ENCODE measurements at regions not wholly inside any gene's neighbourhood (a gene's known extent, or its start where the extent isn't known, plus 50 kb on each side); places are given as distances from the start of the nearest gene placed in this dataset.
"Not testable (repeated sequence)": the region's sequence is repeated elsewhere in the genome, so short reads cannot be mapped to it uniquely, and the experiment has no call there.

- not testable (repeated sequence) for DNase-seq; H3K36me3 ChIP-seq (ENCODE audit: control insufficient read depth, insufficient read depth, low read length); H3K27ac ChIP-seq (ENCODE audit: low read length); H3K4me3 ChIP-seq (ENCODE audit: low read length); H3K9me3 ChIP-seq (replicated peaks; ENCODE audit: control insufficient read depth, low read depth, low read length)
- H3K27me3 ChIP-seq (ENCODE audit: control insufficient read depth, insufficient read depth, low read length) = peaks cover 19% of the 10 kb centered on the region
- H3K4me1 ChIP-seq (ENCODE audit: control insufficient read depth, insufficient read depth, low read length) = peaks cover 10% of the 10 kb centered on the region
Measured at GRCh38 chr1:4135853-4136252, 235.8 kb upstream of the C1orf174 start.

GRCh38 chr1:4137621-4138415, 237.7 kb upstream of the C1orf174 start:
- H3K4me3 ChIP-seq (ENCODE audit: low read length) = no peak overlapping the region
- H3K27me3 ChIP-seq (ENCODE audit: control insufficient read depth, insufficient read depth, low read length) = peaks cover 11% of the 10 kb centered on the region
- WGBS (ENCODE audit: insufficient coverage) = 20% methylated on average over 6 of the region's 14 CpGs
- H3K4me1 ChIP-seq (ENCODE audit: control insufficient read depth, insufficient read depth, low read length) = peaks cover 10% of the 10 kb centered on the region
- H3K9me3 ChIP-seq (replicated peaks; ENCODE audit: control insufficient read depth, low read depth, low read length) = no peaks in the 10 kb centered on the region
- peak; percentile 75 for DNase-seq
- H3K36me3 ChIP-seq (ENCODE audit: control insufficient read depth, insufficient read depth, low read length) = no peaks in the 10 kb centered on the region
- H3K27ac ChIP-seq (ENCODE audit: low read length) = no peak overlapping the region

DNA sequence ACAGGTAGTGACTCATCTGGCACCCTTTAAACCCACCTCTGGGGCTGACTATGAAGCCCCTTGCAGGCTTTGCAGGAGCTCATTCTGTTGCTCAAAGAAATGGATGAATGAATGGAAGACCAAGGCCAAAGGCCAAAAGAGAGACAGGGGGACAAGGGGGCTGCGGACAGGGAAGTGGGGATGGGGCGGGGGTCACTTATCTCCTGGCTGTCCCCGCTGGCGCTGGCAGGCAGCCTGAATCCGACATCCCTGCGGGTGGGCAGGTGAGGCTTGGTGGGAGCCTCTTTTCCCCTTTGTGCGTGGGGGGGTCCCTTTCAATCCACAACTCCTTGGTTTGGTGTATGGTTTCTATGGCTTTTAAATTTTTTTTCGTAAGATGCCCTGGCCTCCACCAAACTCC, 239.6 kb upstream of the C1orf174 start:
- no peak overlapping the region for H3K4me3 ChIP-seq (ENCODE audit: low read length)
- WGBS (ENCODE audit: insufficient coverage) = no CpG with 5 or more reads among the region's 8 CpGs
- no peak overlapping the region for H3K27ac ChIP-seq (ENCODE audit: low read length)
- H3K9me3 ChIP-seq (replicated peaks; ENCODE audit: control insufficient read depth, low read depth, low read length) = no peaks in the 10 kb centered on the region
- no peak for DNase-seq
- H3K36me3 ChIP-seq (ENCODE audit: control insufficient read depth, insufficient read depth, low read length) = no peaks in the 10 kb centered on the region
- H3K4me1 ChIP-seq (ENCODE audit: control insufficient read depth, insufficient read depth, low read length) = peaks cover 10% of the 10 kb centered on the region
- peaks cover 4% of the 10 kb centered on the region for H3K27me3 ChIP-seq (ENCODE audit: control insufficient read depth, insufficient read depth, low read length)

- peaks cover 10% of the 10 kb centered on the region for H3K4me1 ChIP-seq (ENCODE audit: control insufficient read depth, insufficient read depth, low read length)
- no peaks in the 10 kb centered on the region for H3K9me3 ChIP-seq (replicated peaks; ENCODE audit: control insufficient read depth, low read depth, low read length)
- DNase-seq = no peak
- no peak overlapping the region for H3K4me3 ChIP-seq (ENCODE audit: low read length)
- H3K36me3 ChIP-seq (ENCODE audit: control insufficient read depth, insufficient read depth, low read length) = no peaks in the 10 kb centered on the region
- no peak overlapping the region for H3K27ac ChIP-seq (ENCODE audit: low read length)
- 91% methylated on average over 13 of the region's 13 CpGs for WGBS (ENCODE audit: insufficient coverage)
- peaks cover 2% of the 10 kb centered on the region for H3K27me3 ChIP-seq (ENCODE audit: control insufficient read depth, insufficient read depth, low read length)
Measured at GRCh38 chr1:4140241-4140640, 240.2 kb upstream of the C1orf174 start.

- H3K27me3 ChIP-seq (ENCODE audit: control insufficient read depth, insufficient read depth, low read length) = peaks cover 2% of the 10 kb centered on the region
- H3K27ac ChIP-seq (ENCODE audit: low read length) = no peak overlapping the region
- no peak overlapping the region for H3K4me3 ChIP-seq (ENCODE audit: low read length)
- H3K4me1 ChIP-seq (ENCODE audit: control insufficient read depth, insufficient read depth, low read length) = peaks cover 10% of the 10 kb centered on the region
- 79% methylated on average over 3 of the region's 9 CpGs for WGBS (ENCODE audit: insufficient coverage)
- no peaks in the 10 kb centered on the region for H3K9me3 ChIP-seq (replicated peaks; ENCODE audit: control insufficient read depth, low read depth, low read length)
- DNase-seq = no peak
- no peaks in the 10 kb centered on the region for H3K36me3 ChIP-seq (ENCODE audit: control insufficient read depth, insufficient read depth, low read length)
Measured at GRCh38 chr1:4140821-4141220, 240.7 kb upstream of the C1orf174 start.

GRCh38 chr1:4144349-4144971, 244.4 kb upstream of the C1orf174 start:
- no peaks in the 10 kb centered on the region for H3K4me1 ChIP-seq (ENCODE audit: control insufficient read depth, insufficient read depth, low read length)
- H3K27ac ChIP-seq (ENCODE audit: low read length) = no peak overlapping the region
- 92% methylated on average over 4 of the region's 6 CpGs for WGBS (ENCODE audit: insufficient coverage)
- no peak overlapping the region for H3K4me3 ChIP-seq (ENCODE audit: low read length)
- H3K27me3 ChIP-seq (ENCODE audit: control insufficient read depth, insufficient read depth, low read length) = no peaks in the 10 kb centered on the region
- no peaks in the 10 kb centered on the region for H3K9me3 ChIP-seq (replicated peaks; ENCODE audit: control insufficient read depth, low read depth, low read length)
- no peaks in the 10 kb centered on the region for H3K36me3 ChIP-seq (ENCODE audit: control insufficient read depth, insufficient read depth, low read length)
- no peak for DNase-seq

DNA sequence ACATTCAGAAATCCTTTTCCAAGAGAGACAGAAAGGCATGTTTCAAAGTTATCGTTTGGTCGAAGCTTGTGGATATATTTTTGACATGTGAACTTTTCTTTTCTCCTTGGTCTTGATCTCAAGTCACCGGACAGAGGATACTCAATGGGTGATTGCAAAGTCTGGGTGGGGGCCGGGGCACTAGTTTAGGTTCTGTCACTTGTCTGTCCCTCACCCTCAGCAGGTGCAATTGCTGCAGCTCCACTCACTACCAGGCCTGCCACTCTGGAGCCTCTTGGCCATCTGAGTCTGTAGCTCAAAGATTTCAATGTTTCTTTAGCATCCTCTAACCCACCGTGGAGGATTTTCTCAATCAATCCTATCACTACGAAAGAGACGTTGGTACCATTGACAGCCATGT, 246.0 kb upstream of the C1orf174 start:
- no peak overlapping the region for H3K4me3 ChIP-seq (ENCODE audit: low read length)
- H3K27ac ChIP-seq (ENCODE audit: low read length) = no peak overlapping the region
- H3K4me1 ChIP-seq (ENCODE audit: control insufficient read depth, insufficient read depth, low read length) = no peaks in the 10 kb centered on the region
- H3K36me3 ChIP-seq (ENCODE audit: control insufficient read depth, insufficient read depth, low read length) = no peaks in the 10 kb centered on the region
- DNase-seq = no peak
- 86% methylated on average over 1 of the region's 7 CpGs for WGBS (ENCODE audit: insufficient coverage)
- no peaks in the 10 kb centered on the region for H3K9me3 ChIP-seq (replicated peaks; ENCODE audit: control insufficient read depth, low read depth, low read length)
- H3K27me3 ChIP-seq (ENCODE audit: control insufficient read depth, insufficient read depth, low read length) = peaks cover 6% of the 10 kb centered on the region

DNA sequence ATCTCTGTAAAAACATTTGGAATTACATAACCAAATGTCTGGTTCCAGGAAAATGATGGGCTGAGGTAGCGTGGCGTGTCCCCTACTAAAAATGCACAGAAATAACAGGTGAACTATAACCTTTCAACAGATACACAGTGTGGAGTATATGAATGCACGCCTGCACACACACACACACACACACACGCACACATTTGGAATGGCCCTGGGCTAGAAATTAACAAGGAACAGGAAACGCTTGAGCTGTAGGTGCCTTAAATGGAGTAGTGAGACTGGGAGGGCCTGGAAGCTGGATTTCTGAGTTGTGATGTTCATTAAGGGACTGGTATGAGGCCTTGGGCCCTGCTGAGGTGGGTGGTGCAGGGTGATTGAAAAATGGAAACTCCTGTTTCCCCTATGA, 246.5 kb upstream of the C1orf174 start:
- peaks cover 6% of the 10 kb centered on the region for H3K27me3 ChIP-seq (ENCODE audit: control insufficient read depth, insufficient read depth, low read length)
- 60% methylated on average over 1 of the region's 5 CpGs for WGBS (ENCODE audit: insufficient coverage)
- no peaks in the 10 kb centered on the region for H3K4me1 ChIP-seq (ENCODE audit: control insufficient read depth, insufficient read depth, low read length)

DNA sequence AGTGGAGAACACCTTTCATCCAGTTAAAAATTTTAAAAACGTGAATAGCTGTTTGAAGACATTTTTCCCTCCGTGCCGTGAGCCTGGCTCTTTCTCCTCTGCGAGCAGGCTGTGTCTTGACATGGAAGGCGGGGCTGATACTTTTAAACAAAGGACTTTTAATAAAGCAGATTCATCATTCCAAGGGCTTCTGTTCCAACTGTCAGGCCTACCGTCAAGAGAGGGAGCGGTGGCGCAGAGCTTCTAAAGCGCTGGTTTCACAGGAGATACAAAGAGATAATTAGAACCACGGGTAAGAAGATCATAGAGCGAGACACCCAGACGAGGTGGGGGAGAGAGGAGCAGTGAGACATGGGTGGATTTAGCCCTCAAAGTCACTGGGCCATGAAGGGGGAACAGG, 247.4 kb upstream of the C1orf174 start:
- DNase-seq = no peak
- no peaks in the 10 kb centered on the region for H3K36me3 ChIP-seq (ENCODE audit: control insufficient read depth, insufficient read depth, low read length)

More for the DNA sequence above, 246.5 kb upstream of the C1orf174 start:
- no peak for DNase-seq
- Histone ChIP-seq H3K4me3 (ENCODE audit: low read length) (no peak overlapping the region), H3K36me3 (ENCODE audit: control insufficient read depth, insufficient read depth, low read length) (no peaks in the 10 kb centered on the region), H3K9me3 (replicated peaks; ENCODE audit: control insufficient read depth, low read depth, low read length) (no peaks in the 10 kb centered on the region), H3K27ac (ENCODE audit: low read length) (no peak overlapping the region)

DNA sequence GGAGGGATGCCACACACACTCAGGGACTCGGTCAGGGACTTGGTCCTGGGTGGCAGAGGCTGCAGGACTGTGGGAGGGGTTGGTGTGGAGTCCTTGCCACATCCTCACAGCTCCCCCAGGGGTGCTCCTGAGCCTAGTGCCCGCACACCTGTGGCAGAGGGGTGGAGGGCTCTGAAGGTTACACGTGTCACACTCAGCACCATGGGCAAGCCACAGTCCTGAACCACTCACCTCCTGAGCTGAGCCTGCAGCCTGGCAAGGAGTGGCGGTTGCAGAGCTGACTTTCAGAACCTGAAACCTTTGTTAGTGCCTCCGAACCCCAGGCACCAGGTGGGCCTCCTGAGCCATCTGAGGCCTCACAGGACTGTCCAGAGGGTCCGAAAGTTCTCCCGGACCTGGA, 249.2 kb upstream of the C1orf174 start:
- 87% methylated on average over 7 of the region's 7 CpGs for WGBS (ENCODE audit: insufficient coverage)
- no peak overlapping the region for H3K4me3 ChIP-seq (ENCODE audit: low read length)
- peaks cover 6% of the 10 kb centered on the region for H3K27me3 ChIP-seq (ENCODE audit: control insufficient read depth, insufficient read depth, low read length)
- no peak for DNase-seq
- H3K27ac ChIP-seq (ENCODE audit: low read length) = no peak overlapping the region
- no peaks in the 10 kb centered on the region for H3K9me3 ChIP-seq (replicated peaks; ENCODE audit: control insufficient read depth, low read depth, low read length)
- no peaks in the 10 kb centered on the region for H3K36me3 ChIP-seq (ENCODE audit: control insufficient read depth, insufficient read depth, low read length)
- no peaks in the 10 kb centered on the region for H3K4me1 ChIP-seq (ENCODE audit: control insufficient read depth, insufficient read depth, low read length)

More for the DNA sequence above, 247.4 kb upstream of the C1orf174 start:
- Histone ChIP-seq H3K9me3 (replicated peaks; ENCODE audit: control insufficient read depth, low read depth, low read length) (no peaks in the 10 kb centered on the region), H3K27ac (ENCODE audit: low read length) (no peak overlapping the region), H3K4me3 (ENCODE audit: low read length) (no peak overlapping the region), H3K4me1 (ENCODE audit: control insufficient read depth, insufficient read depth, low read length) (no peaks in the 10 kb centered on the region), H3K27me3 (ENCODE audit: control insufficient read depth, insufficient read depth, low read length) (peaks cover 6% of the 10 kb centered on the region)
- 62% methylated on average over 11 of the region's 12 CpGs for WGBS (ENCODE audit: insufficient coverage)
